ENCODE measurements at regions not wholly inside any gene's neighbourhood (a gene's known extent, or its start where the extent isn't known, plus 50 kb on each side); places are given as distances from the start of the nearest gene placed in this dataset.
"Not testable (repeated sequence)": the region's sequence is repeated elsewhere in the genome, so short reads cannot be mapped to it uniquely, and the experiment has no call there.

- H3K79me2 ChIP-seq (ENCODE audit: insufficient read depth, low read length) = no peaks in the 10 kb centered on the region
- no peaks in the 10 kb centered on the region for H4K20me1 ChIP-seq (ENCODE audit: insufficient read depth, low read length)
- no peak for DNase-seq (ENCODE audit: insufficient read length, low spot score, missing footprints)
- H3K27ac ChIP-seq (ENCODE audit: low read depth, low read length) = no peak overlapping the region
- H3K4me2 ChIP-seq (ENCODE audit: insufficient read depth, low read length) = no peak overlapping the region
- no peaks in the 10 kb centered on the region for H3K36me3 ChIP-seq (ENCODE audit: insufficient read depth, low read length)
- H3K27me3 ChIP-seq (ENCODE audit: insufficient read depth, low read length) = no peaks in the 10 kb centered on the region
- H2AFZ ChIP-seq (ENCODE audit: low read length) = no peak overlapping the region
- H3K9me3 ChIP-seq (ENCODE audit: low read depth, low read length) = no peaks in the 10 kb centered on the region
- TF ChIP-seq, protein P1, sequence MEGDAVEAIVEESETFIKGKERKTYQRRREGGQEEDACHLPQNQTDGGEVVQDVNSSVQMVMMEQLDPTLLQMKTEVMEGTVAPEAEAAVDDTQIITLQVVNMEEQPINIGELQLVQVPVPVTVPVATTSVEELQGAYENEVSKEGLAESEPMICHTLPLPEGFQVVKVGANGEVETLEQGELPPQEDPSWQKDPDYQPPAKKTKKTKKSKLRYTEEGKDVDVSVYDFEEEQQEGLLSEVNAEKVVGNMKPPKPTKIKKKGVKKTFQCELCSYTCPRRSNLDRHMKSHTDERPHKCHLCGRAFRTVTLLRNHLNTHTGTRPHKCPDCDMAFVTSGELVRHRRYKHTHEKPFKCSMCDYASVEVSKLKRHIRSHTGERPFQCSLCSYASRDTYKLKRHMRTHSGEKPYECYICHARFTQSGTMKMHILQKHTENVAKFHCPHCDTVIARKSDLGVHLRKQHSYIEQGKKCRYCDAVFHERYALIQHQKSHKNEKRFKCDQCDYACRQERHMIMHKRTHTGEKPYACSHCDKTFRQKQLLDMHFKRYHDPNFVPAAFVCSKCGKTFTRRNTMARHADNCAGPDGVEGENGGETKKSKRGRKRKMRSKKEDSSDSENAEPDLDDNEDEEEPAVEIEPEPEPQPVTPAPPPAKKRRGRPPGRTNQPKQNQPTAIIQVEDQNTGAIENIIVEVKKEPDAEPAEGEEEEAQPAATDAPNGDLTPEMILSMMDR (IDR thresholded peaks at IDR 0.05; ENCODE audit: extremely low read depth, low read depth, low read length) = no peak
- H3K4me3 ChIP-seq (ENCODE audit: insufficient read depth, low read length) = no peak overlapping the region
- H3K4me1 ChIP-seq (ENCODE audit: insufficient read depth, low read length) = no peaks in the 10 kb centered on the region
Measured at GRCh38 chr3:132980102-132980501, 58.1 kb upstream of the TMEM108 start.

DNA sequence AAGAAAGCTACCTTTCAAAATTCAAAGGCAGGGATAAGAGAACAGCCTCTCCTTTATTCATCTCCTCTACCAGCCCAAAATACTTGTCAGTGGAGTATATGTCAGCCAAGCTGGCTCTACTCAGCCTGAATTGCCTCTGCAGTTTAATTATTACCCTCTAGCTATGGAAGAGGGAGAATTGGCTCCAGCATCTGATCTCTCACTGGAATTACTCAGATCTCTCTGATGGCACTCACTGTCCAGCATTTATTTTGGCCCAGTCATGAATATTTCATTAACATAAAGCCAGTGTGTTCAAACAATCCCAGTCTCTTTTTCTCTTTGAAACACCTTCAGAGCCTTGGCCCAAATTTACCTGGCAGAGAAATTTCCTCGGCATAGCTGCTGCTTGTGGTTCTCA, 58.6 kb upstream of the TMEM108 start:
- Histone ChIP-seq H3K36me3 (ENCODE audit: insufficient read depth, low read length) (no peaks in the 10 kb centered on the region), H3K27me3 (ENCODE audit: insufficient read depth, low read length) (no peaks in the 10 kb centered on the region), H3K9me3 (ENCODE audit: low read depth, low read length) (no peaks in the 10 kb centered on the region), H4K20me1 (ENCODE audit: insufficient read depth, low read length) (no peaks in the 10 kb centered on the region), H3K4me1 (ENCODE audit: insufficient read depth, low read length) (no peaks in the 10 kb centered on the region), H3K4me3 (ENCODE audit: insufficient read depth, low read length) (no peak overlapping the region), H3K79me2 (ENCODE audit: insufficient read depth, low read length) (no peaks in the 10 kb centered on the region), H3K27ac (ENCODE audit: low read depth, low read length) (no peak overlapping the region), H3K4me2 (ENCODE audit: insufficient read depth, low read length) (no peak overlapping the region), H2AFZ (ENCODE audit: low read length) (no peak overlapping the region)
- TF ChIP-seq, protein P1 (IDR thresholded peaks at IDR 0.05; ENCODE audit: extremely low read depth, low read depth, low read length) = no peak
- DNase-seq (ENCODE audit: insufficient read length, low spot score, missing footprints) = no peak

GRCh38 chr3:132978946-132979345, 59.2 kb upstream of the TMEM108 start:
- not testable (repeated sequence) for H2AFZ ChIP-seq (ENCODE audit: low read length); H3K36me3 ChIP-seq (ENCODE audit: insufficient read depth, low read length); H3K27me3 ChIP-seq (ENCODE audit: insufficient read depth, low read length); H3K4me3 ChIP-seq (ENCODE audit: insufficient read depth, low read length); H3K9me3 ChIP-seq (ENCODE audit: low read depth, low read length); H3K4me2 ChIP-seq (ENCODE audit: insufficient read depth, low read length); H4K20me1 ChIP-seq (ENCODE audit: insufficient read depth, low read length); H3K79me2 ChIP-seq (ENCODE audit: insufficient read depth, low read length); DNase-seq (ENCODE audit: insufficient read length, low spot score, missing footprints); H3K27ac ChIP-seq (ENCODE audit: low read depth, low read length); H3K4me1 ChIP-seq (ENCODE audit: insufficient read depth, low read length)

- DNase-seq (ENCODE audit: insufficient read length, low spot score, missing footprints) = no peak
- TF ChIP-seq, protein P1 (IDR thresholded peaks at IDR 0.05; ENCODE audit: extremely low read depth, low read depth, low read length) = no peak
- Histone ChIP-seq H4K20me1 (ENCODE audit: insufficient read depth, low read length) (no peaks in the 10 kb centered on the region), H3K27me3 (ENCODE audit: insufficient read depth, low read length) (no peaks in the 10 kb centered on the region), H3K9me3 (ENCODE audit: low read depth, low read length) (no peaks in the 10 kb centered on the region), H2AFZ (ENCODE audit: low read length) (no peak overlapping the region), H3K4me3 (ENCODE audit: insufficient read depth, low read length) (no peak overlapping the region), H3K36me3 (ENCODE audit: insufficient read depth, low read length) (no peaks in the 10 kb centered on the region), H3K4me2 (ENCODE audit: insufficient read depth, low read length) (no peak overlapping the region), H3K27ac (ENCODE audit: low read depth, low read length) (no peak overlapping the region), H3K79me2 (ENCODE audit: insufficient read depth, low read length) (no peaks in the 10 kb centered on the region), H3K4me1 (ENCODE audit: insufficient read depth, low read length) (no peaks in the 10 kb centered on the region)
Measured at GRCh38 chr3:132978464-132978863, 59.7 kb upstream of the TMEM108 start.

Data from osteoblast (primary cell).